MM.1S (cell line): ENCODE measurements at regions not wholly inside any gene's neighbourhood (a gene's known extent, or its start where the extent isn't known, plus 50 kb on each side); places are given as distances from the start of the nearest gene placed in this dataset.

Source experiments
- DNase-seq: peaks from one replicate; pipeline ENCODE4 v3.0.0-alpha.2; 2015
- H2AFZ ChIP-seq: fragments of 300-600 bp; sonication (generic); 2 replicates; pipeline ENCODE4 v1.6.0; 2016; ENCODE audit warnings: antibody characterized with exemption, low read length
- H3F3A ChIP-seq: fragments of 300-600 bp; sonication (generic); 2 replicates; pipeline ENCODE4 v1.6.1; 2016; ENCODE audit warnings: mild to moderate bottlenecking, antibody characterized with exemption, low read length, moderate library complexity, mixed read lengths; ENCODE audit not compliant: insufficient read depth
- H3K27ac ChIP-seq: fragments of 300-600 bp; sonication (generic); 2 replicates; pipeline ENCODE4 v1.5.1; 2016; ENCODE audit warnings: mild to moderate bottlenecking, low read length
- H3K27me3 ChIP-seq: fragments of 300-600 bp; sonication (generic); replicated peaks from 2 replicates; pipeline ENCODE4 v1.6.0; 2016; ENCODE audit warnings: low read length; ENCODE audit not compliant: insufficient read depth
- H3K36me3 ChIP-seq: fragments of 300-600 bp; sonication (generic); replicated peaks from 2 replicates; pipeline ENCODE4 v1.6.1; 2016; ENCODE audit warnings: mild to moderate bottlenecking, low read length, mixed read lengths; ENCODE audit not compliant: insufficient read depth
- H3K4me1 ChIP-seq: fragments of 300-600 bp; sonication (generic); 2 replicates; pipeline ENCODE4 v1.6.1; 2016; ENCODE audit warnings: low read length, mixed read lengths
- H3K4me2 ChIP-seq: fragments of 300-600 bp; sonication (generic); 2 replicates; pipeline ENCODE4 v1.6.0; 2016; ENCODE audit warnings: low read depth, low read length
- H3K4me3 ChIP-seq: fragments of 300-600 bp; sonication (generic); 2 replicates; pipeline ENCODE4 v1.5.1; 2016; ENCODE audit warnings: low read length, mixed read lengths
- H3K79me2 ChIP-seq: fragments of 300-600 bp; sonication (generic); 2 replicates; pipeline ENCODE4 v1.6.1; 2016; ENCODE audit warnings: mixed run types, low read length, mixed read lengths
- H3K9ac ChIP-seq: fragments of 300-600 bp; sonication (generic); 2 replicates; pipeline ENCODE4 v1.6.1; 2016; ENCODE audit warnings: low read length, mixed read lengths
- H3K9me2 ChIP-seq: fragments of 300-600 bp; sonication (generic); replicated peaks from 2 replicates; pipeline ENCODE4 v1.6.1; 2016; ENCODE audit warnings: mild to moderate bottlenecking, low read length, mixed read lengths; ENCODE audit not compliant: insufficient read depth
- H3K9me3 ChIP-seq: fragments of 300-600 bp; sonication (generic); replicated peaks from 2 replicates; pipeline ENCODE4 v1.6.1; 2016; ENCODE audit warnings: mild to moderate bottlenecking, low read length, mixed read lengths; ENCODE audit not compliant: insufficient read depth
- H4K20me1 ChIP-seq: fragments of 300-600 bp; sonication (generic); 2 replicates; pipeline ENCODE4 v1.6.1; 2016; ENCODE audit warnings: mild to moderate bottlenecking, low read length, moderate library complexity, mixed read lengths; ENCODE audit not compliant: insufficient read depth
- CTCF ChIP-seq: fragments of 300-600 bp; sonication (generic); IDR thresholded peaks from 2 replicates; pipeline ENCODE4 v1.5.1; 2016; ENCODE audit warnings: antibody characterized with exemption, low read length, mixed read lengths
- EZH2 ChIP-seq: fragments of 300-600 bp; sonication (generic); optimal IDR thresholded peaks from 2 replicates; pipeline ENCODE3; 2017; ENCODE audit warnings: low read depth, mild to moderate bottlenecking, antibody characterized with exemption, low read length, mixed read lengths
- EZH2phosphoT487 ChIP-seq: fragments of 300-600 bp; sonication (generic); IDR thresholded peaks from 2 replicates; pipeline ENCODE4 v1.6.1; 2018; ENCODE audit warnings: antibody characterized with exemption, low read length

GRCh38 chr15:80323285-80323684 is 71.3 kb upstream of the CTXND1 start:
- no peaks in the 10 kb centered on the region for H4K20me1 ChIP-seq
- H3K27ac ChIP-seq = no peak overlapping the region
- H3K79me2 ChIP-seq = no peaks in the 10 kb centered on the region
- H3K27me3 ChIP-seq = no peaks in the 10 kb centered on the region
- H3F3A ChIP-seq = peaks cover 7% of the 10 kb centered on the region; the same call in 1 of the 2 replicates
- no peaks in the 10 kb centered on the region for H3K9me3 ChIP-seq
- no peak for DNase-seq
- H3K4me3 ChIP-seq = no peak overlapping the region
- H3K4me2 ChIP-seq = no peak overlapping the region
- peak; percentile 9 for TF ChIP-seq CTCF
- no peak for TF ChIP-seq EZH2
- no peak overlapping the region for H2AFZ ChIP-seq
- peaks cover 20% of the 10 kb centered on the region for H3K4me1 ChIP-seq
- no peaks in the 10 kb centered on the region for H3K9me2 ChIP-seq
- H3K36me3 ChIP-seq = no peaks in the 10 kb centered on the region
- no peak overlapping the region for H3K9ac ChIP-seq

GRCh38 chr15:80324545-80325080 is 72.6 kb upstream of the CTXND1 start:
- Histone ChIP-seq H3K27ac (peak overlapping the region; percentile 36; the same call in 1 of the 2 replicates), H3K27me3 (no peaks in the 10 kb centered on the region), H3K4me3 (no peak overlapping the region), H3K79me2 (no peaks in the 10 kb centered on the region), H3K9ac (no peak overlapping the region), H3K4me2 (peak overlapping the region; percentile 65), H3K4me1 (peaks cover 20% of the 10 kb centered on the region), H3F3A (peaks cover 7% of the 10 kb centered on the region; the same call in 1 of the 2 replicates), H3K9me2 (no peaks in the 10 kb centered on the region), H3K36me3 (no peaks in the 10 kb centered on the region), H3K9me3 (no peaks in the 10 kb centered on the region), H2AFZ (peak overlapping the region; percentile 6; the same call in 1 of the 2 replicates), H4K20me1 (no peaks in the 10 kb centered on the region)
- no peak for TF ChIP-seq EZH2phosphoT487
- TF ChIP-seq EZH2 = no peak
- TF ChIP-seq CTCF = no peak
- DNase-seq = no peak

GRCh38 chr15:80325206-80325605 is 73.2 kb upstream of the CTXND1 start:
- H3K36me3 ChIP-seq = no peaks in the 10 kb centered on the region
- TF ChIP-seq EZH2 (no peak), CTCF (no peak)
- peak; percentile 87 for DNase-seq
- no peaks in the 10 kb centered on the region for H3K9me2 ChIP-seq
- H2AFZ ChIP-seq = peak overlapping the region; percentile 6; the same call in 1 of the 2 replicates
- no peaks in the 10 kb centered on the region for H3K79me2 ChIP-seq
- H3K4me3 ChIP-seq = peak overlapping the region; percentile 10; the same call in 1 of the 2 replicates
- H3K9me3 ChIP-seq = no peaks in the 10 kb centered on the region
- peak overlapping the region; percentile 65 for H3K4me2 ChIP-seq
- H3K27ac ChIP-seq = peak overlapping the region; percentile 36; the same call in 1 of the 2 replicates
- H3F3A ChIP-seq = peaks cover 7% of the 10 kb centered on the region; the same call in 1 of the 2 replicates
- peaks cover 20% of the 10 kb centered on the region for H3K4me1 ChIP-seq
- no peaks in the 10 kb centered on the region for H4K20me1 ChIP-seq
- no peaks in the 10 kb centered on the region for H3K27me3 ChIP-seq
- H3K9ac ChIP-seq = no peak overlapping the region
